ENCODE measurements at regions not wholly inside any gene's neighbourhood (a gene's known extent, or its start where the extent isn't known, plus 50 kb on each side); places are given as distances from the start of the nearest gene placed in this dataset.

DNA sequence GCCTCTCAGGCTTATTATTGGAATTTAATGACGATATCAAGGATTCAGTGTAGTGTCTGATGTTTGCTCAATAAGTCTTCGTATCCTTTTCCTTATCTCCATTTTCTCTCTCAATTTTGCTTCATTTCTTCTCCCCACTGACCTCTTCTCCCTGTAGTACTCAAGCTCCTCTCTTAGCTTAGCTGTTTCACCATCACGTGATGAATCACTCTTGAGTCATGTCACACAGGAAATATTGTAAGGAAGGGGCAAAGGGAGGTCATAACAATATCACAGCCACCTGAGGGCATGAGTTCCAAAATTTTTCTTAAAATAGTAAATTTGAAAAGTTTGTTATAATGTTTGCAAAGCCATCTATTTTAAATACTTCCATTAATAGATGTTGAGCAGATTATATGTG, 392.2 kb upstream of the MARCKS start:
- no peaks in the 10 kb centered on the region for H3K36me3 ChIP-seq
- peak in 1 of 2 donors; percentile 36 for ATAC-seq (ENCODE audit: low FRiP score in 2 of 2)
- no peak for DNase-seq
- TF ChIP-seq CTCF (IDR thresholded peaks at IDR 0.05) = no peak
- no peak for TF ChIP-seq POLR2A (IDR thresholded peaks at IDR 0.05)
- no peak for TF ChIP-seq EP300 (IDR thresholded peaks at IDR 0.05)
- no peak for TF ChIP-seq POLR2AphosphoS5 (IDR thresholded peaks at IDR 0.05)
- H3K27me3 ChIP-seq = no peaks in the 10 kb centered on the region
- H3K9me3 ChIP-seq = no peaks in the 10 kb centered on the region
- H3K27ac ChIP-seq = peak overlapping the region in 1 of 4 donors; percentile 59
- no peaks in the 10 kb centered on the region for H3K4me1 ChIP-seq
- 63 to 73% methylated on average over 3 of the region's 3 CpGs for WGBS, 2 donors
- no peak overlapping the region for H3K4me3 ChIP-seq

GRCh38 chr6:113466526-113466925, 390.6 kb upstream of the MARCKS start:
- Histone ChIP-seq H3K36me3 (no peaks in the 10 kb centered on the region), H3K27ac (no peak overlapping the region), H3K4me3 (no peak overlapping the region), H3K9me3 (no peaks in the 10 kb centered on the region), H3K27me3 (no peaks in the 10 kb centered on the region), H3K4me1 (no peaks in the 10 kb centered on the region)
- DNase-seq = no peak
- WGBS, 2 donors = 80 to 84% methylated on average over 4 of the region's 4 CpGs
- no peak for TF ChIP-seq POLR2AphosphoS5 (IDR thresholded peaks at IDR 0.05)
- TF ChIP-seq EP300 (IDR thresholded peaks at IDR 0.05) = no peak
- TF ChIP-seq CTCF (IDR thresholded peaks at IDR 0.05) = no peak
- TF ChIP-seq POLR2A (IDR thresholded peaks at IDR 0.05) = no peak
- no peak for ATAC-seq (ENCODE audit: low FRiP score in 2 of 2)

DNA sequence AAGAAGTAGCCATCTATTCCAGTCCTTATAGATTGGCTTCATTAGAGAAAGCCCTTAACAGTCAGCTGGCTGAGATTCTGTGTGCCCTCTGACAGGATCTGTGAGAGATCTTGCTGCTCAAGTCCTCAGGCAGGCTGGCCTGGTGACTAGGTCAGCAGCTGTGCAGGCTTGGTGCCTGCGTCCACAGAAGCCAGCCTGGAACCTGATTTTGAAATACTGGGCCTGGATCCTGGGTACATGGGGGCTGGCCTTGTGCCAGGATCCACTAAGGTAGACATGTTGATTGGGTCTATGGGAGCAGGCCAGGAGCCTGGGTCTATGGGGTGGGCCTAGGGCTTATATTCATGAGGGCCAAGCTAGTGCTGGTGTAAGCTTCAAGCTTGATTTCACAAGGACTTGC, 381.8 kb upstream of the MARCKS start:
- 80 to 100% methylated on average over 1 of the region's 1 CpG for WGBS, 2 donors
- Histone ChIP-seq H3K27me3 (no peaks in the 10 kb centered on the region), H3K4me1 (no peaks in the 10 kb centered on the region), H3K36me3 (no peaks in the 10 kb centered on the region), H3K4me3 (no peak overlapping the region), H3K9me3 (no peaks in the 10 kb centered on the region), H3K27ac (no peak overlapping the region)
- DNase-seq = no peak
- ATAC-seq (ENCODE audit: low FRiP score in 2 of 2) = no peak
- no peak for TF ChIP-seq EP300 (IDR thresholded peaks at IDR 0.05)
- no peak for TF ChIP-seq POLR2A (IDR thresholded peaks at IDR 0.05)
- TF ChIP-seq CTCF (IDR thresholded peaks at IDR 0.05) = no peak
- no peak for TF ChIP-seq POLR2AphosphoS5 (IDR thresholded peaks at IDR 0.05)

DNA sequence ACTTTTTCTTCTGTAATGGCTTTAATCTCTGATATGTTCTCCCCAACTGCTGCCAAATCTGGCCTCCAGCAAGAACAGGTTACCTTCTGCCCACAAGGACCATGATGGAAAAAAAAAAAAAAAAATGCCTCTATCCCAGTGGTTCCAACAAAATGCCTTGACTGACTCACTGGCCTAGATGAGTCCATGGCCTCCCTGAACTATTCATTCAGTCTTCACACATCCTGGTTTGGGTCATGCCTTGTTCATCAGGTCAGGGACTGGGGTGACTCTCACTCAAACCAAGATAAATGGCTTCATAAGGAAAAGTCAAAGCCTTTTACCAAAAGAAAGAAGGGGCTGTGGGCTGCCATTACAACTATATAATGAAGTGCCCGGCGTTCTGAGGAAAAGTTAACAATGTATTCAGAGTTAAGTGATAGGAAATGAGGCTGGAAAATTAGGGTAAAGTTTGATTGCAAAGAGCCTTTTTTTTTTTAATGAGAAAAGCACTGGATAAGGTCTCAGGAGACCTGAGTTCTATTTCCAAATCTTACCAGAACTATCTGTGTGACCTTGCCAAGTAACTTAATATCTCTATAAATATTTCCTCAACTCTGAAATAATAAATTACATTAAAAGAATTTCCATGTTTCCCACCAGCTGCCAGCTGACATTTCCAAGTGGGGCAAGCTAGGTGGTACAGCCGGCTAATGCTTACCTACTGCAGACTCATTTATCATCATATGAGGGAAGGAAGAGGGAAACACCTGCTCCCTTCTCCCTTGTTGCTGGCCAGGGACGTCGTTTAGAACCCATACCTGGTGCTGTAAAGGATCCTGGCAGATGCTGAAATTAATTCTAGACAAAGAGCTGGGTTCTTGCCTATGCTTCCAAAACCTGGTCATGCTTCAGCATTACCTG, 380.0 kb upstream of the MARCKS start:
- ATAC-seq (ENCODE audit: low FRiP score in 2 of 2) (no peak), DNase-seq (no peak)
- H3K4me1 ChIP-seq = no peaks in the 10 kb centered on the region
- no peaks in the 10 kb centered on the region for H3K9me3 ChIP-seq
- H3K4me3 ChIP-seq = no peak overlapping the region
- H3K27me3 ChIP-seq = no peaks in the 10 kb centered on the region
- TF ChIP-seq POLR2A (IDR thresholded peaks at IDR 0.05) (no peak), CTCF (IDR thresholded peaks at IDR 0.05) (no peak), EP300 (IDR thresholded peaks at IDR 0.05) (no peak), POLR2AphosphoS5 (IDR thresholded peaks at IDR 0.05) (no peak)
- H3K36me3 ChIP-seq = no peaks in the 10 kb centered on the region
- 85% methylated on average over 5 of the region's 5 CpGs for WGBS, 2 donors
- H3K27ac ChIP-seq = no peak overlapping the region

GRCh38 chr6:113480616-113481015, 376.5 kb upstream of the MARCKS start:
- ATAC-seq (ENCODE audit: low FRiP score in 2 of 2) = no peak
- Histone ChIP-seq H3K27me3 (no peaks in the 10 kb centered on the region), H3K27ac (no peak overlapping the region), H3K4me1 (no peaks in the 10 kb centered on the region), H3K9me3 (no peaks in the 10 kb centered on the region), H3K36me3 (no peaks in the 10 kb centered on the region), H3K4me3 (no peak overlapping the region)
- 92 to 94% methylated on average over 3 of the region's 3 CpGs for WGBS, 2 donors
- DNase-seq = no peak
- no peak for TF ChIP-seq POLR2A (IDR thresholded peaks at IDR 0.05)
- no peak for TF ChIP-seq EP300 (IDR thresholded peaks at IDR 0.05)
- no peak for TF ChIP-seq CTCF (IDR thresholded peaks at IDR 0.05)
- no peak for TF ChIP-seq POLR2AphosphoS5 (IDR thresholded peaks at IDR 0.05)
